ENCODE measurements at regions not wholly inside any gene's neighbourhood (a gene's known extent, or its start where the extent isn't known, plus 50 kb on each side); places are given as distances from the start of the nearest gene placed in this dataset.

DNA sequence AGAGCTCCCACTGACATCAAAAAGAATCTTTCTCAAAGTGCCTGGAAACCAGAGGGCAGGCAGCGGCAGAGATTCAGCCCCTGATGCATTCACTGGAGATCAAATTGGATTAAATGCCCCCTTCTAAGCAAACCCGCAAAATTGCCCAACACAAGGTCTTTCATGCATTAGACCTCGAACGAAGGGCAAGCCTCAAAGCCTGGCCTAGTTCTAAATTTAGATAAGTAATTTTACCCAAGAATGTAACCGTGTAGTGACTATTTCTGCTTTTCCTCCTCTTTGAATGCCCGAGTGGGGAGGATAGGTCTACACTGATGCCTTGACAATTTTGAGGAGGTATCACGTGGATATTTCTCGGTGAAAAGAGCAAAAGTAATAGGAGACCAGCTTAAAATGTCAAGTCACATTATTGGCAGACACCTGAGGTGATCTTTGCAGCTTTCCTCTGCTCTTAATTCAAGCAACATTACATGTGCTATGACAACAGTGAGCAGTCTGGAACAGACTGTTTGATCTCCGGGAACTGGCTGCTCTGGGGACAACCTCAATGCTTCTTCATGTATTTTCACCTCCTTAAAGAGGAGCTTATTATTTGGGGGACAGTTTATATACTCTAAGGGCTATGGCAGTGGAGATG is 1263.5 kb upstream of the AUTS2 start:
- Mint-ChIP-seq H3K27ac (no peak overlapping the region), H3K36me3 (ENCODE audit: low read depth) (peaks cover 29% of the 10 kb centered on the region), H3K4me1 (no peaks in the 10 kb centered on the region), H3K27me3 (ENCODE audit: insufficient read depth, low read depth, poor library complexity) (no peaks in the 10 kb centered on the region), H3K9me3 (peaks cover 96% of the 10 kb centered on the region), H3K4me3 (no peak overlapping the region)
- no peak for DNase-seq (ENCODE audit: low spot score)
- Histone ChIP-seq H3K4me3 (no peak overlapping the region), H3K79me2 (replicated peaks; ENCODE audit: insufficient read depth) (no peaks in the 10 kb centered on the region), H3K4me2 (no peak overlapping the region), H3K9me2 (ENCODE audit: insufficient read depth) (no peaks in the 10 kb centered on the region), H3K36me3 (ENCODE audit: insufficient read depth) (peaks cover 8% of the 10 kb centered on the region; the same call in 1 of the 2 replicates), H4K20me1 (replicated peaks; ENCODE audit: insufficient read depth) (no peaks in the 10 kb centered on the region), H2AFZ (no peak overlapping the region), H3F3A (replicated peaks; ENCODE audit: low read depth) (no peaks in the 10 kb centered on the region), H3K4me1 (ENCODE audit: insufficient read depth) (no peaks in the 10 kb centered on the region), H3K27ac (ENCODE audit: low read depth) (no peak overlapping the region), H3K27me3 (ENCODE audit: insufficient read depth) (no peaks in the 10 kb centered on the region)
- TF ChIP-seq, protein P1, sequence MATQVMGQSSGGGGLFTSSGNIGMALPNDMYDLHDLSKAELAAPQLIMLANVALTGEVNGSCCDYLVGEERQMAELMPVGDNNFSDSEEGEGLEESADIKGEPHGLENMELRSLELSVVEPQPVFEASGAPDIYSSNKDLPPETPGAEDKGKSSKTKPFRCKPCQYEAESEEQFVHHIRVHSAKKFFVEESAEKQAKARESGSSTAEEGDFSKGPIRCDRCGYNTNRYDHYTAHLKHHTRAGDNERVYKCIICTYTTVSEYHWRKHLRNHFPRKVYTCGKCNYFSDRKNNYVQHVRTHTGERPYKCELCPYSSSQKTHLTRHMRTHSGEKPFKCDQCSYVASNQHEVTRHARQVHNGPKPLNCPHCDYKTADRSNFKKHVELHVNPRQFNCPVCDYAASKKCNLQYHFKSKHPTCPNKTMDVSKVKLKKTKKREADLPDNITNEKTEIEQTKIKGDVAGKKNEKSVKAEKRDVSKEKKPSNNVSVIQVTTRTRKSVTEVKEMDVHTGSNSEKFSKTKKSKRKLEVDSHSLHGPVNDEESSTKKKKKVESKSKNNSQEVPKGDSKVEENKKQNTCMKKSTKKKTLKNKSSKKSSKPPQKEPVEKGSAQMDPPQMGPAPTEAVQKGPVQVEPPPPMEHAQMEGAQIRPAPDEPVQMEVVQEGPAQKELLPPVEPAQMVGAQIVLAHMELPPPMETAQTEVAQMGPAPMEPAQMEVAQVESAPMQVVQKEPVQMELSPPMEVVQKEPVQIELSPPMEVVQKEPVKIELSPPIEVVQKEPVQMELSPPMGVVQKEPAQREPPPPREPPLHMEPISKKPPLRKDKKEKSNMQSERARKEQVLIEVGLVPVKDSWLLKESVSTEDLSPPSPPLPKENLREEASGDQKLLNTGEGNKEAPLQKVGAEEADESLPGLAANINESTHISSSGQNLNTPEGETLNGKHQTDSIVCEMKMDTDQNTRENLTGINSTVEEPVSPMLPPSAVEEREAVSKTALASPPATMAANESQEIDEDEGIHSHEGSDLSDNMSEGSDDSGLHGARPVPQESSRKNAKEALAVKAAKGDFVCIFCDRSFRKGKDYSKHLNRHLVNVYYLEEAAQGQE (IDR thresholded peaks at IDR 0.05; ENCODE audit: unreplicated experiment) = no peak
- no peak for TF ChIP-seq JUNB (IDR thresholded peaks at IDR 0.05; ENCODE audit: unreplicated experiment)
- no peak for TF ChIP-seq CREB1 (CRISPR knock-in tag; IDR thresholded peaks at IDR 0.05; ENCODE audit: low read depth)
- no peak for TF ChIP-seq POLR2AphosphoS5 (IDR thresholded peaks at IDR 0.05; ENCODE audit: low read depth)
- TF ChIP-seq, protein P2, sequence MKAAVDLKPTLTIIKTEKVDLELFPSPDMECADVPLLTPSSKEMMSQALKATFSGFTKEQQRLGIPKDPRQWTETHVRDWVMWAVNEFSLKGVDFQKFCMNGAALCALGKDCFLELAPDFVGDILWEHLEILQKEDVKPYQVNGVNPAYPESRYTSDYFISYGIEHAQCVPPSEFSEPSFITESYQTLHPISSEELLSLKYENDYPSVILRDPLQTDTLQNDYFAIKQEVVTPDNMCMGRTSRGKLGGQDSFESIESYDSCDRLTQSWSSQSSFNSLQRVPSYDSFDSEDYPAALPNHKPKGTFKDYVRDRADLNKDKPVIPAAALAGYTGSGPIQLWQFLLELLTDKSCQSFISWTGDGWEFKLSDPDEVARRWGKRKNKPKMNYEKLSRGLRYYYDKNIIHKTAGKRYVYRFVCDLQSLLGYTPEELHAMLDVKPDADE (IDR thresholded peaks at IDR 0.05) = no peak
- no peak for TF ChIP-seq ZNF114 (CRISPR knock-in tag; IDR thresholded peaks at IDR 0.05)
- no peak for TF ChIP-seq STAT1 (IDR thresholded peaks at IDR 0.05; ENCODE audit: unreplicated experiment)
- TF ChIP-seq, protein P3, sequence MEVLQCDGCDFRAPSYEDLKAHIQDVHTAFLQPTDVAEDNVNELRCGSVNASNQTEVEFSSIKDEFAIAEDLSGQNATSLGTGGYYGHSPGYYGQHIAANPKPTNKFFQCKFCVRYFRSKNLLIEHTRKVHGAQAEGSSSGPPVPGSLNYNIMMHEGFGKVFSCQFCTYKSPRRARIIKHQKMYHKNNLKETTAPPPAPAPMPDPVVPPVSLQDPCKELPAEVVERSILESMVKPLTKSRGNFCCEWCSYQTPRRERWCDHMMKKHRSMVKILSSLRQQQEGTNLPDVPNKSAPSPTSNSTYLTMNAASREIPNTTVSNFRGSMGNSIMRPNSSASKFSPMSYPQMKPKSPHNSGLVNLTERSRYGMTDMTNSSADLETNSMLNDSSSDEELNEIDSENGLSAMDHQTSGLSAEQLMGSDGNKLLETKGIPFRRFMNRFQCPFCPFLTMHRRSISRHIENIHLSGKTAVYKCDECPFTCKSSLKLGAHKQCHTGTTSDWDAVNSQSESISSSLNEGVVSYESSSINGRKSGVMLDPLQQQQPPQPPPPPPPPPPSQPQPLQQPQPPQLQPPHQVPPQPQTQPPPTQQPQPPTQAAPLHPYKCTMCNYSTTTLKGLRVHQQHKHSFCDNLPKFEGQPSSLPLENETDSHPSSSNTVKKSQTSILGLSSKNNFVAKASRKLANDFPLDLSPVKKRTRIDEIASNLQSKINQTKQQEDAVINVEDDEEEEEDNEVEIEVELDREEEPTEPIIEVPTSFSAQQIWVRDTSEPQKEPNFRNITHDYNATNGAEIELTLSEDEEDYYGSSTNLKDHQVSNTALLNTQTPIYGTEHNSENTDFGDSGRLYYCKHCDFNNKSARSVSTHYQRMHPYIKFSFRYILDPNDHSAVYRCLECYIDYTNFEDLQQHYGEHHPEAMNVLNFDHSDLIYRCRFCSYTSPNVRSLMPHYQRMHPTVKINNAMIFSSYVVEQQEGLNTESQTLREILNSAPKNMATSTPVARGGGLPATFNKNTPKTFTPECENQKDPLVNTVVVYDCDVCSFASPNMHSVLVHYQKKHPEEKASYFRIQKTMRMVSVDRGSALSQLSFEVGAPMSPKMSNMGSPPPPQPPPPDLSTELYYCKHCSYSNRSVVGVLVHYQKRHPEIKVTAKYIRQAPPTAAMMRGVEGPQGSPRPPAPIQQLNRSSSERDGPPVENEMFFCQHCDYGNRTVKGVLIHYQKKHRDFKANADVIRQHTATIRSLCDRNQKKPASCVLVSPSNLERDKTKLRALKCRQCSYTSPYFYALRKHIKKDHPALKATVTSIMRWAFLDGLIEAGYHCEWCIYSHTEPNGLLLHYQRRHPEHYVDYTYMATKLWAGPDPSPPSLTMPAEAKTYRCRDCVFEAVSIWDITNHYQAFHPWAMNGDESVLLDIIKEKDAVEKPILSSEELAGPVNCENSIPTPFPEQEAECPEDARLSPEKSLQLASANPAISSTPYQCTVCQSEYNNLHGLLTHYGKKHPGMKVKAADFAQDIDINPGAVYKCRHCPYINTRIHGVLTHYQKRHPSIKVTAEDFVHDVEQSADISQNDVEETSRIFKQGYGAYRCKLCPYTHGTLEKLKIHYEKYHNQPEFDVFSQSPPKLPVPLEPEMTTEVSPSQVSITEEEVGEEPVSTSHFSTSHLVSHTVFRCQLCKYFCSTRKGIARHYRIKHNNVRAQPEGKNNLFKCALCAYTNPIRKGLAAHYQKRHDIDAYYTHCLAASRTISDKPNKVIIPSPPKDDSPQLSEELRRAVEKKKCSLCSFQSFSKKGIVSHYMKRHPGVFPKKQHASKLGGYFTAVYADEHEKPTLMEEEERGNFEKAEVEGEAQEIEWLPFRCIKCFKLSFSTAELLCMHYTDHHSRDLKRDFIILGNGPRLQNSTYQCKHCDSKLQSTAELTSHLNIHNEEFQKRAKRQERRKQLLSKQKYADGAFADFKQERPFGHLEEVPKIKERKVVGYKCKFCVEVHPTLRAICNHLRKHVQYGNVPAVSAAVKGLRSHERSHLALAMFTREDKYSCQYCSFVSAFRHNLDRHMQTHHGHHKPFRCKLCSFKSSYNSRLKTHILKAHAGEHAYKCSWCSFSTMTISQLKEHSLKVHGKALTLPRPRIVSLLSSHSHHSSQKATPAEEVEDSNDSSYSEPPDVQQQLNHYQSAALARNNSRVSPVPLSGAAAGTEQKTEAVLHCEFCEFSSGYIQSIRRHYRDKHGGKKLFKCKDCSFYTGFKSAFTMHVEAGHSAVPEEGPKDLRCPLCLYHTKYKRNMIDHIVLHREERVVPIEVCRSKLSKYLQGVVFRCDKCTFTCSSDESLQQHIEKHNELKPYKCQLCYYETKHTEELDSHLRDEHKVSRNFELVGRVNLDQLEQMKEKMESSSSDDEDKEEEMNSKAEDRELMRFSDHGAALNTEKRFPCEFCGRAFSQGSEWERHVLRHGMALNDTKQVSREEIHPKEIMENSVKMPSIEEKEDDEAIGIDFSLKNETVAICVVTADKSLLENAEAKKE (CRISPR knock-in tag; IDR thresholded peaks at IDR 0.05) = no peak
- TF ChIP-seq EZH2 (IDR thresholded peaks at IDR 0.05; ENCODE audit: low read depth, unreplicated experiment) = no peak
- no peak for TF ChIP-seq NANOG (IDR thresholded peaks at IDR 0.05; ENCODE audit: borderline replicate concordance)
- TF ChIP-seq EZH2phosphoT487 (IDR thresholded peaks at IDR 0.05; ENCODE audit: unreplicated experiment) = no peak
- TF ChIP-seq CTCF (conservative IDR thresholded peaks at IDR 0.05; ENCODE audit: low read depth in 2 of 2) = no peak
- TF ChIP-seq ZNF331 (CRISPR knock-in tag; IDR thresholded peaks at IDR 0.05; ENCODE audit: low read depth) = no peak
- ATAC-seq = no peak
